HG03097 (cell line): ENCODE measurements at regions not wholly inside any gene's neighbourhood (a gene's known extent, or its start where the extent isn't known, plus 50 kb on each side); places are given as distances from the start of the nearest gene placed in this dataset.

Experiments
- ATAC-seq: cut with Tn5 transposase; IDR thresholded peaks from one replicate; pipeline ENCODE4 v1.9.1; 2021; ENCODE audit not compliant: unreplicated experiment, low FRiP score

- ATAC-seq: no peak
These were observed 357.2 kb upstream of the SALL3 start for GRCh38 chr18:78622251-78622906.

GRCh38 chr18:78622907-78623541 is 356.6 kb upstream of the SALL3 start:
- ATAC-seq: no peak

- ATAC-seq: no peak
These were observed 354.9 kb upstream of the SALL3 start for GRCh38 chr18:78624646-78625279.

- no peak for ATAC-seq
These were observed 353.8 kb upstream of the SALL3 start for GRCh38 chr18:78625847-78626246.

GRCh38 chr18:78627551-78628346 is 351.9 kb upstream of the SALL3 start:
- ATAC-seq: no peak

GRCh38 chr18:78629426-78629825 is 350.2 kb upstream of the SALL3 start:
- ATAC-seq: no peak

- ATAC-seq: no peak
These were observed 349.3 kb upstream of the SALL3 start for GRCh38 chr18:78630356-78630755.

- no peak for ATAC-seq
These were observed 348.6 kb upstream of the SALL3 start for GRCh38 chr18:78630981-78631510.

GRCh38 chr18:78632111-78632541 is 347.5 kb upstream of the SALL3 start:
- no peak for ATAC-seq

- ATAC-seq: no peak
These were observed 345.4 kb upstream of the SALL3 start for GRCh38 chr18:78634061-78634696.

GRCh38 chr18:78635093-78635800 is 344.4 kb upstream of the SALL3 start:
- no peak for ATAC-seq

GRCh38 chr18:78636260-78636659 is 343.4 kb upstream of the SALL3 start:
- no peak for ATAC-seq

GRCh38 chr18:78637442-78638402 is 341.9 kb upstream of the SALL3 start:
- ATAC-seq: no peak

GRCh38 chr18:78639006-78639950 is 340.3 kb upstream of the SALL3 start:
- no peak for ATAC-seq

GRCh38 chr18:78640246-78640995 is 339.2 kb upstream of the SALL3 start:
- ATAC-seq: no peak

- no peak for ATAC-seq
These were observed 337.9 kb upstream of the SALL3 start for GRCh38 chr18:78641689-78642231.
